MCF 10A (cell line): ENCODE measurements at regions not wholly inside any gene's neighbourhood (a gene's known extent, or its start where the extent isn't known, plus 50 kb on each side); places are given as distances from the start of the nearest gene placed in this dataset.

ENCODE experiments used
- BruUV-seq: library from RNA; stranded (reverse); fragments of 400-500 nt; replicated peaks from 2 replicates; lab custom pipeline; 2021; lab: Mats Ljungman, UMichigan
- CTCF ChIA-PET: fragments of 300-600 bp; sonication (Branson Sonifier 250); formaldehyde crosslinking; extraction: SDS; loops from one replicate; lab custom pipeline; 2021; ENCODE audit warnings: antibody characterized with exemption, inconsistent platforms; lab: Yijun Ruan, JAX
- POLR2A ChIA-PET: fragments of 300-600, 350-650 bp; sonication (Branson Sonifier 250); formaldehyde crosslinking; extraction: SDS; loops from one replicate; lab custom pipeline; 2020; ENCODE audit warnings: antibody characterized with exemption, inconsistent platforms; lab: Yijun Ruan, JAX
- DNase-seq: peaks from one replicate; pipeline ENCODE4 v3.0.0-alpha.2; 2018; ENCODE audit not compliant: unreplicated experiment
- H3K27ac Mint-ChIP-seq: one replicate; pipeline ENCODE4 v1.8.0; 2022; ENCODE audit warnings: mild to moderate bottlenecking, low read depth, mixed read lengths; ENCODE audit not compliant: unreplicated experiment
- H3K27me3 Mint-ChIP-seq: one replicate; pipeline ENCODE4 v1.8.0; 2022; ENCODE audit warnings: mixed read lengths; ENCODE audit not compliant: insufficient read depth, unreplicated experiment
- H3K36me3 Mint-ChIP-seq: one replicate; pipeline ENCODE4 v1.8.0; 2022; ENCODE audit warnings: mild to moderate bottlenecking, moderate library complexity, mixed read lengths; ENCODE audit not compliant: insufficient read depth, unreplicated experiment
- H3K4me1 Mint-ChIP-seq: one replicate; pipeline ENCODE4 v1.8.0; 2022; ENCODE audit warnings: mixed read lengths; ENCODE audit not compliant: insufficient read depth, unreplicated experiment
- H3K4me3 Mint-ChIP-seq: one replicate; pipeline ENCODE4 v1.8.0; 2022; ENCODE audit warnings: mild to moderate bottlenecking, moderate library complexity, mixed read lengths; ENCODE audit not compliant: unreplicated experiment
- H3K9me3 Mint-ChIP-seq: one replicate; pipeline ENCODE4 v1.8.0; 2022; ENCODE audit warnings: mixed read lengths; ENCODE audit not compliant: unreplicated experiment
- CTCF ChIP-seq: fragments of 200-600 bp; IDR thresholded peaks from one replicate; pipeline ENCODE4 v1.8.0; 2022; ENCODE audit warnings: antibody characterized with exemption, mild to moderate bottlenecking; ENCODE audit not compliant: unreplicated experiment
- intact Hi-C: fragments of 100-400 bp; cut with micrococcal nuclease; formaldehyde crosslinking; loops from 2 replicates; pipeline ENCODE4 v1.14.1; 2022

GRCh38 chr18:67731851-67732250 is 215.3 kb upstream of the DSEL start:
- no peak overlapping the region for H3K27ac Mint-ChIP-seq
- no TSS peak for BruUV-seq
- ChIA-PET CTCF (no interaction called here), POLR2A (interaction anchor here (0.6 to 4.7 kb wide), 4 partner anchors 17 to 214 kb away, joined by 3 to 56 read pairs (median 3); partner anchors contain the start of gene DSEL)
- H3K27me3 Mint-ChIP-seq, result no peaks in the 10 kb centered on the region
- H3K9me3 Mint-ChIP-seq, result peaks cover 6% of the 10 kb centered on the region
- DNase-seq, result peak; percentile 38
- H3K36me3 Mint-ChIP-seq, result no peaks in the 10 kb centered on the region
- no peak for TF ChIP-seq CTCF
- H3K4me1 Mint-ChIP-seq, result peaks cover 21% of the 10 kb centered on the region
- H3K4me3 Mint-ChIP-seq, result no peak overlapping the region
- intact Hi-C loops, result loop anchor here (2.0 kb wide), 3 partner anchors 51 to 215 kb away; partner anchors contain the start of gene DSEL

- TF ChIP-seq CTCF, result no peak
- peaks cover 5% of the 10 kb centered on the region for H3K9me3 Mint-ChIP-seq
- peak overlapping the region; percentile 86 for H3K27ac Mint-ChIP-seq
- no peaks in the 10 kb centered on the region for H3K36me3 Mint-ChIP-seq
- ChIA-PET POLR2A (no interaction called here), CTCF (no interaction called here)
- intact Hi-C loops, result no loop called here
- peak; percentile 66 for DNase-seq
- H3K4me3 Mint-ChIP-seq, result peak overlapping the region; percentile 37
- H3K4me1 Mint-ChIP-seq, result peaks cover 21% of the 10 kb centered on the region
- no peaks in the 10 kb centered on the region for H3K27me3 Mint-ChIP-seq
- BruUV-seq, result no TSS peak
Measured at GRCh38 chr18:67730886-67731285, 214.4 kb upstream of the DSEL start.

- H3K27ac Mint-ChIP-seq, result peak overlapping the region; percentile 55
- no TSS peak for BruUV-seq
- peaks cover 13% of the 10 kb centered on the region for H3K4me1 Mint-ChIP-seq
- no peaks in the 10 kb centered on the region for H3K36me3 Mint-ChIP-seq
- DNase-seq, result no peak
- TF ChIP-seq CTCF, result no peak
- H3K27me3 Mint-ChIP-seq, result no peaks in the 10 kb centered on the region
- no peaks in the 10 kb centered on the region for H3K9me3 Mint-ChIP-seq
- intact Hi-C loops, result no loop called here
- ChIA-PET POLR2A (interaction anchor here (0.7 to 0.9 kb wide), 2 partner anchors 12 to 35 kb away, joined by 3 read pairs; no protein-coding TSS in a partner anchor), CTCF (interaction anchor here (1.8 kb wide), 1 partner anchor 213 kb away, joined by 6 read pairs; the partner anchor contains the start of gene DSEL)
- no peak overlapping the region for H3K4me3 Mint-ChIP-seq
Measured at GRCh38 chr18:67728364-67728763, 211.8 kb upstream of the DSEL start.

- peaks cover under 1% of the 10 kb centered on the region for H3K9me3 Mint-ChIP-seq
- ChIA-PET POLR2A (interaction anchor here (0.6 kb wide), 1 partner anchor 166 kb away, joined by 3 read pairs; no protein-coding TSS in a partner anchor), CTCF (no interaction called here)
- H3K36me3 Mint-ChIP-seq, result no peaks in the 10 kb centered on the region
- DNase-seq, result no peak
- H3K4me1 Mint-ChIP-seq, result peaks cover 13% of the 10 kb centered on the region
- no TSS peak for BruUV-seq
- intact Hi-C loops, result no loop called here
- H3K27ac Mint-ChIP-seq, result no peak overlapping the region
- TF ChIP-seq CTCF, result no peak
- no peaks in the 10 kb centered on the region for H3K27me3 Mint-ChIP-seq
- no peak overlapping the region for H3K4me3 Mint-ChIP-seq
Measured at GRCh38 chr18:67726882-67727281, 210.4 kb upstream of the DSEL start.
